ENCODE measurements at regions not wholly inside any gene's neighbourhood (a gene's known extent, or its start where the extent isn't known, plus 50 kb on each side); places are given as distances from the start of the nearest gene placed in this dataset.

GRCh38 chr6:125439512-125439911 is 137.7 kb upstream of the HDDC2 start:
- no peak for TF ChIP-seq POLR2A (IDR thresholded peaks at IDR 0.05; ENCODE audit: low read length)
- no peak for TF ChIP-seq GATA1 (IDR thresholded peaks at IDR 0.05; ENCODE audit: low read depth, low read length)
